HFF-Myc (cell line): ENCODE measurements at regions not wholly inside any gene's neighbourhood (a gene's known extent, or its start where the extent isn't known, plus 50 kb on each side); places are given as distances from the start of the nearest gene placed in this dataset.

Source experiments
- DNase-seq: peaks from one replicate; pipeline ENCODE4 v3.0.0-alpha.2; 2011; ENCODE audit warnings: low read depth; ENCODE audit errors: extremely low read depth
- H3K4me3 ChIP-seq: replicated peaks from 2 replicates; pipeline ENCODE4 v1.5.1; 2011; ENCODE audit warnings: low read depth, mild to moderate bottlenecking, control low read depth, low read length
- CTCF ChIP-seq: IDR thresholded peaks from 2 replicates; pipeline ENCODE4 v1.5.1; 2012; ENCODE audit warnings: mild to moderate bottlenecking, low read depth, low read length, control low read depth; ENCODE audit errors: missing control alignments

GRCh38 chr6:22954749-22955385 lies 385.5 kb downstream of the HDGFL1 start:
- H3K4me3 ChIP-seq = no peak overlapping the region
- DNase-seq = no peak
- no peak for TF ChIP-seq CTCF

GRCh38 chr6:22956029-22956681 lies 386.8 kb downstream of the HDGFL1 start:
- no peak for TF ChIP-seq CTCF
- no peak for DNase-seq
- no peak overlapping the region for H3K4me3 ChIP-seq

GRCh38 chr6:22958677-22959076 lies 389.3 kb downstream of the HDGFL1 start:
- no peak for DNase-seq
- TF ChIP-seq CTCF = no peak
- no peak overlapping the region for H3K4me3 ChIP-seq

- DNase-seq = no peak
- H3K4me3 ChIP-seq = no peak overlapping the region
- no peak for TF ChIP-seq CTCF
Measured at GRCh38 chr6:22959571-22959970, 390.2 kb downstream of the HDGFL1 start.

GRCh38 chr6:22964334-22964733 lies 395.0 kb downstream of the HDGFL1 start:
- TF ChIP-seq CTCF = no peak
- DNase-seq = no peak
- no peak overlapping the region for H3K4me3 ChIP-seq

GRCh38 chr6:22965889-22966288 lies 396.5 kb downstream of the HDGFL1 start:
- DNase-seq = no peak
- no peak for TF ChIP-seq CTCF
- no peak overlapping the region for H3K4me3 ChIP-seq
